ENCODE measurements at regions not wholly inside any gene's neighbourhood (a gene's known extent, or its start where the extent isn't known, plus 50 kb on each side); places are given as distances from the start of the nearest gene placed in this dataset.

- no peak for DNase-seq
- Histone ChIP-seq H3K27me3 (ENCODE audit: control insufficient read depth, insufficient read depth, low read length) (no peaks in the 10 kb centered on the region), H3K36me3 (replicated peaks; ENCODE audit: control insufficient read depth, insufficient read depth, low read length) (no peaks in the 10 kb centered on the region), H3K4me3 (ENCODE audit: insufficient read depth, low read depth, low read length) (no peak overlapping the region)
These were observed 56.3 kb downstream of the SLC24A2 start for GRCh38 chr9:19732441-19732951.

GRCh38 chr9:19728101-19728500 lies 60.7 kb downstream of the SLC24A2 start:
- DNase-seq: no peak
- H3K27me3 ChIP-seq (ENCODE audit: control insufficient read depth, insufficient read depth, low read length): no peaks in the 10 kb centered on the region
- H3K4me3 ChIP-seq (ENCODE audit: insufficient read depth, low read depth, low read length): no peak overlapping the region
- H3K36me3 ChIP-seq (replicated peaks; ENCODE audit: control insufficient read depth, insufficient read depth, low read length): no peaks in the 10 kb centered on the region

DNA sequence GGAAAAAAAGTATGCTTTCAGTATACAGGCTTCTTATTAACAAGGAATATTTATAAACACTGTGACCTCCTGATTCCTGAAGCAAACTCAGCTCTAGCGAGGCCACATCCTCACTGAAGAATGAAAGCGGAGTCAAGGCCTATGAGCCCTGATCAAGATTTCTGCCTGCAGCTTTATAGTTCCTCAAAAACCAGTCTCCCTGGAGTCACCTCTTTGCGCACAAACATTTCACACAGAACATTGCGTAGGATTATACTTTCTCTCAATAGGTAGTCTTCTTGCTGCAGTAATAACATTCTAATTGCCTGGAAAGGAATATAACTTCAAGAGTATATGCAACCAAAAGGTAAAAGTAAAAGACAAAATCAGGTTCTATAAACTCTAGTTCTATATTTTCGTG lies 62.9 kb downstream of the SLC24A2 start:
- Histone ChIP-seq H3K4me3 (ENCODE audit: insufficient read depth, low read depth, low read length) (no peak overlapping the region), H3K27me3 (ENCODE audit: control insufficient read depth, insufficient read depth, low read length) (no peaks in the 10 kb centered on the region), H3K36me3 (replicated peaks; ENCODE audit: control insufficient read depth, insufficient read depth, low read length) (no peaks in the 10 kb centered on the region)
- no peak for DNase-seq

DNA sequence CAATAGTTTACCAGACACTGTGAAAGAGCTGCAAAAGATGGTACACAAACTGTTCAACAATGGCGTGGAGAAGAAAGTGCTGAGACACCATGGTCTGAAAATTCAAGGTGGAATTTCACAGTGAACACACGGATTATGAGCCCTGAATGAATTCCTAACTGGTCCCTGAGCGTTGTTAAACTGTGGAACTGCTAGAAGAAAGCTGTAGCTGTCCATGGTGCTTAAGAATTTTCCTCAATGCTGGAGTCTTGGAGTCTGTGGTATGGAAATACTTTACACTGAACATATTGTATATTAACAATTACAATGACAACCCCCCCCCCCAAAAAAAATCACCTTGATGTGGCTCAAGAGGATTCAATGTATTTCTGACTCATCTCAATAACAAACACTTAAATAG lies 68.5 kb downstream of the SLC24A2 start:
- Histone ChIP-seq H3K4me3 (ENCODE audit: insufficient read depth, low read depth, low read length) (no peak overlapping the region), H3K36me3 (replicated peaks; ENCODE audit: control insufficient read depth, insufficient read depth, low read length) (no peaks in the 10 kb centered on the region), H3K27me3 (ENCODE audit: control insufficient read depth, insufficient read depth, low read length) (no peaks in the 10 kb centered on the region)
- no peak for DNase-seq

DNA sequence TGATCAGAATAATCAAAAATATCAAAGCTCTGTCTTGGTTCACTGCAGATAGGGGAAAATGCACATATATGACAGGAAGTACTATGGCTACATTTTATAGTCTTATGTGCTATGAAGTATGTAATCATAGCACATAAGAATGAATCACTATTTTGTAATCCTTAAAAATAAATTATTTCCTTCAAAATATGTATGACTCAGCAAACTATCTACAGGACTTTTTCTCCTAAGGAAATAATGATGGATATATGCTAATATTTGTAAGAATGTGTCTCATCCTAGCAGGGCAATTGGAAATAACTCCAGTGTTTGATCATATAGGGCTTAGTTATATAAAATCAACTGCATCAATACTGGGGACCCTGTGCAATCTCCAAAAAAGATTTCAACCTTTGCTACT lies 85.1 kb downstream of the SLC24A2 start:
- no peaks in the 10 kb centered on the region for H3K27me3 ChIP-seq (ENCODE audit: control insufficient read depth, insufficient read depth, low read length)

GRCh38 chr9:19701991-19702390 lies 86.8 kb downstream of the SLC24A2 start:
- Histone ChIP-seq H3K27me3 (ENCODE audit: control insufficient read depth, insufficient read depth, low read length) (no peaks in the 10 kb centered on the region), H3K4me3 (ENCODE audit: insufficient read depth, low read depth, low read length) (no peak overlapping the region), H3K36me3 (replicated peaks; ENCODE audit: control insufficient read depth, insufficient read depth, low read length) (no peaks in the 10 kb centered on the region)
- no peak for DNase-seq

More for the DNA sequence above, 85.1 kb downstream of the SLC24A2 start:
- no peak for DNase-seq
- no peak overlapping the region for H3K4me3 ChIP-seq (ENCODE audit: insufficient read depth, low read depth, low read length)
- H3K36me3 ChIP-seq (replicated peaks; ENCODE audit: control insufficient read depth, insufficient read depth, low read length): no peaks in the 10 kb centered on the region

DNA sequence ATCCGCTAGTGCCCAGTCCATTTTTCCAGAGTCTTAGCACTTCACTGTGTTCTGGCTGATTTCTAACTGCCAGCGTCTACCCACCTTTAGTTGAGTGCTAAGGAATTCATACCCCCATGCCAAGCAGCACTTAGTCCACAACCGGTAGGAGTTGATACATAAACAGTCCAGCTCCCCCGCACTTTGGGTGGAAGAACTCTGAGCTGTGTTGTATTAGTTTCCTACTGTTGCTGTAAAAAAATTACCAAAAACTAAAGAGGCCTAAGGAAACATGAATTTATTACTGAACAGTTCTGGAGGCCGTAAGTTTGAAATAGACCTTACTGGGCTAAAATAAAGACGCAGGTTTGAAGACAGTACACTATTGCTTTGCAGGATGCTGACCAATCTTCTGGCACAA lies 87.6 kb downstream of the SLC24A2 start:
- no peaks in the 10 kb centered on the region for H3K36me3 ChIP-seq (replicated peaks; ENCODE audit: control insufficient read depth, insufficient read depth, low read length)
- H3K27me3 ChIP-seq (ENCODE audit: control insufficient read depth, insufficient read depth, low read length): no peaks in the 10 kb centered on the region
- DNase-seq: no peak
- H3K4me3 ChIP-seq (ENCODE audit: insufficient read depth, low read depth, low read length): no peak overlapping the region

DNA sequence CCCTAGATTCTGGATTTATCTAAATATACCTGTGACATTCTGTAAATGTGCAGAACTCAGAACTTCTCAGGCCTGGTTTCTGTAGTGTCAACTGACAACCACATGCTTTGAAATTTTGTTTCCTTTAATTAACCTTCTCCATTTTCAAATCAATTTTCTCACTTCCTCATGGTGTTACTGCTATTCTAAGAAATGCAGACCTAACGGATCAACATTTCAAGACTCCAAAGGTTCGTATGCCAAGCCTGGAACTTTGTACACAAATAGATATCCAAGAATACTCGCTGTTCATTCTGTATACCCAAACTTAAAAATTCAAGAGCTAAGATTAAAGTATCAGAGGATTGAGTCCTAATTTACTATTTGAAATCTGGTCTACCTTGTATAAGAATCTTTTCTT lies 88.1 kb downstream of the SLC24A2 start:
- Histone ChIP-seq H3K36me3 (replicated peaks; ENCODE audit: control insufficient read depth, insufficient read depth, low read length) (no peaks in the 10 kb centered on the region), H3K4me3 (ENCODE audit: insufficient read depth, low read depth, low read length) (no peak overlapping the region), H3K27me3 (ENCODE audit: control insufficient read depth, insufficient read depth, low read length) (no peaks in the 10 kb centered on the region)
- no peak for DNase-seq

DNA sequence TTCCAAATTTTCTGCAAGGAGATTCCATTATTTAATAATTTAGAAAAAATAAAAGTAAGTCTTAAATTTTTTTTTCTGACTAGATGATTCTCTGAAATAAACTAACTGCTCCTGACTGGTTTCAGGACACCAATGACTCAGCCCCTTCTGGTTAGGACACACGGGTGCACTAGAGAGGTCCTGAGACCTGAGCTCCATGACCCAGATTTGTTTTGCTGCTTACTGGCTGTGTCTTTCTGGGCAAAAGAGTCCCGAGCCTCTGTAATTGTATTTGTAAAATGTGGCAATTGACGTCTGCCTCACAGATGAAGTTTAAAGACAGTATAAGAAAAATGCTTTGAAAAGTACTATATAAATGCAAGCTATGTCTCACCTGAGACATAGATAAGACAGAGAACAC lies 89.1 kb downstream of the SLC24A2 start:
- Histone ChIP-seq H3K4me3 (ENCODE audit: insufficient read depth, low read depth, low read length) (no peak overlapping the region), H3K27me3 (ENCODE audit: control insufficient read depth, insufficient read depth, low read length) (no peaks in the 10 kb centered on the region), H3K36me3 (replicated peaks; ENCODE audit: control insufficient read depth, insufficient read depth, low read length) (no peaks in the 10 kb centered on the region)
- DNase-seq: no peak

- no peaks in the 10 kb centered on the region for H3K36me3 ChIP-seq (replicated peaks; ENCODE audit: control insufficient read depth, insufficient read depth, low read length)
- H3K4me3 ChIP-seq (ENCODE audit: insufficient read depth, low read depth, low read length): no peak overlapping the region
- H3K27me3 ChIP-seq (ENCODE audit: control insufficient read depth, insufficient read depth, low read length): no peaks in the 10 kb centered on the region
- no peak for DNase-seq
These were observed 89.9 kb downstream of the SLC24A2 start for GRCh38 chr9:19698960-19699359.

DNA sequence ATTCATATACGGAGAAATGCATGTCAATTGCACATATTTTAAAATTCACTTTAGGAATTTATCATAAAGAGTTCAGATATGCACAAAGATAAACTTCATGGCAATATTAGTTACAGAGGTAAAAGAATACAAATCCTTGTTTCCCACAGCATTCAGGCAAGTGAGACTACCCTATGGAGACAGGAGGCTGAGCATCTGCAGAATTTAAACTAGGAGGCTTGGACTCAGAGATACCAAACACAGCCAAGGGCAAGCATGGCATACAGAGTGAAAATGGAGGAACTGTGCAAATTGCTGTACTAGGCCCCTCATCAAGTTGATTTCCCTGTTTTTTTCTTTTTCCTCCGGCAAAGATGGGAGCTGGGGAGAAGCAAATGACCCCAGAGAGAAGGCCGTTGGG lies 94.2 kb downstream of the SLC24A2 start:
- Histone ChIP-seq H3K27me3 (ENCODE audit: control insufficient read depth, insufficient read depth, low read length) (no peaks in the 10 kb centered on the region), H3K4me3 (ENCODE audit: insufficient read depth, low read depth, low read length) (no peak overlapping the region), H3K36me3 (replicated peaks; ENCODE audit: control insufficient read depth, insufficient read depth, low read length) (no peaks in the 10 kb centered on the region)
- DNase-seq: no peak

DNA sequence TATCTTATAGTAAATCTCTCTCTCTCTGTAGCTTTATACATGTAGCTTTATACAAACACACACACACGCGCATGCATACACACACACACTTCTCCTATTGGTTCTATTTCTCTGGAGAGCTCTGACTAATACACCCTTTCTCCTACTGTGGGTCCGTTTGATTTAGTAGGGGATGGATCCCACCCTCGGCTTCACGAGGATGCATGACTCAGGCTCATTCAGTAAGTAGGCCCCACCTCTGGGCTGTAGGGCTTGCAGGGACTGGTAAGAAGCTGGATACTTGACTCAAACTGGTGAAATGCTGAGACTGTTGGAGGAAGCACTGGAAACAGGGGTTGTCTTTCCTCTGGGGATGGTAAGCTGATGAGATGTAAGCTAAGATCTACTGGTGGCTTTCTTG lies 98.7 kb downstream of the SLC24A2 start:
- Histone ChIP-seq H3K27me3 (ENCODE audit: control insufficient read depth, insufficient read depth, low read length) (no peaks in the 10 kb centered on the region), H3K36me3 (replicated peaks; ENCODE audit: control insufficient read depth, insufficient read depth, low read length) (no peaks in the 10 kb centered on the region)
- no peak for DNase-seq

DNA sequence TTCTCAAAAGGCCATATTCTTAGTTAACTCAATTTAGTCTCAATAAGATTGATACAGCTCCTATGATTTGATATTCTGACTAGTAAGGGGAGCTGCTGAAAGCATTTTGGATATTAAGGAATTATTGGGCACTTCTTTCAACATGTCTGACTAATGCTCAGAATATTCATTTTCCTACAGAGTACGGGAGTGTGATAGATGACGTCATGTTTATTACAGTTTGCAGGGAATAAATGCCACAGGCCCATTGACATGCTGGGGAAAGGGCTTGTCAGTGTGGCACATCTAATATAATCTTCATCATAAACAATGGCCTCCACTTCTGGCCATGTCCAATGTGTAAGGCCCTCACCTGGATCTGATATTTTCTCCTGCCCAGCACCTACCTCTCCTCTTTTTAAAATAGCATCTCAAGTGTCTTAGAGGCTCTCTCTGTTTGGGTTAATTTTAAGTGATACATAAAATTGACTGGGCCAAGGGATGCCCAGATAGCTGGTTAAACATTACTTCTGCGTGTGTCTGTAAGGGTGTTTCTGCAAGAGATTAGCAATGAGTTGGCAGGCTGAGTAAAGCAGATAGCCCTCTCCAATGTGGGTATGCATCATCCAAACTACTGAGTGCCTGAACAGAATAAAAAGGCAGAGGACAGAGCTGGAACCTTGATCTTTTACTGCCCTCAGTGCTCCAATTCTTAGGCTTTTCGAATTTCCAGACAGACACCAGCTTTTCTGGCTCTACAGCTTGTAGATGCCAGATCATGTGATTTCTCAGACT lies 99.3 kb downstream of the SLC24A2 start:
- H3K36me3 ChIP-seq (replicated peaks; ENCODE audit: control insufficient read depth, insufficient read depth, low read length): no peaks in the 10 kb centered on the region
- DNase-seq: no peak
- H3K4me3 ChIP-seq (ENCODE audit: insufficient read depth, low read depth, low read length): no peak overlapping the region
- no peaks in the 10 kb centered on the region for H3K27me3 ChIP-seq (ENCODE audit: control insufficient read depth, insufficient read depth, low read length)

More for the DNA sequence above, 98.7 kb downstream of the SLC24A2 start:
- H3K4me3 ChIP-seq (ENCODE audit: insufficient read depth, low read depth, low read length): no peak overlapping the region

GRCh38 chr9:19683715-19684114 lies 105.1 kb downstream of the SLC24A2 start:
- Histone ChIP-seq H3K27me3 (ENCODE audit: control insufficient read depth, insufficient read depth, low read length) (no peaks in the 10 kb centered on the region), H3K36me3 (replicated peaks; ENCODE audit: control insufficient read depth, insufficient read depth, low read length) (no peaks in the 10 kb centered on the region), H3K4me3 (ENCODE audit: insufficient read depth, low read depth, low read length) (no peak overlapping the region)
- no peak for DNase-seq

DNA sequence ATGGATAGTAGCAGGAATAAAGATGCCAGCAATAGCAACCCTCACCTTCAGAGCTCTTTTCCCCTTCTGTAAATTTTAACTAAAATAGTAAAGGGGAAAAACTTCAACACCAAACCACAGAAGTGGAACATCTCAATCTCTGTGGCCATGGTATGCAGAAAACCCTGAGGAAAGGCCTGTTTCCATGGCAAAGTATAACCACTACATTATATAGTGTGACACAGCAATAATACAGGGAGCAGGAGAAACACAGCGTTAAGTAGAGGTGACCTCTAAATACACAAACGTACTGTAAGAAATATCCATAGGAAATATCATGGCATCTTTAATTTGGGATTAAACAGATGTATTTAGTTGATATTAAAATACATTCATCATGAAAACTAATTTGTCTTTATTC lies 106.4 kb downstream of the SLC24A2 start:
- Histone ChIP-seq H3K36me3 (replicated peaks; ENCODE audit: control insufficient read depth, insufficient read depth, low read length) (no peaks in the 10 kb centered on the region), H3K27me3 (ENCODE audit: control insufficient read depth, insufficient read depth, low read length) (no peaks in the 10 kb centered on the region), H3K4me3 (ENCODE audit: insufficient read depth, low read depth, low read length) (no peak overlapping the region)
- no peak for DNase-seq

DNA sequence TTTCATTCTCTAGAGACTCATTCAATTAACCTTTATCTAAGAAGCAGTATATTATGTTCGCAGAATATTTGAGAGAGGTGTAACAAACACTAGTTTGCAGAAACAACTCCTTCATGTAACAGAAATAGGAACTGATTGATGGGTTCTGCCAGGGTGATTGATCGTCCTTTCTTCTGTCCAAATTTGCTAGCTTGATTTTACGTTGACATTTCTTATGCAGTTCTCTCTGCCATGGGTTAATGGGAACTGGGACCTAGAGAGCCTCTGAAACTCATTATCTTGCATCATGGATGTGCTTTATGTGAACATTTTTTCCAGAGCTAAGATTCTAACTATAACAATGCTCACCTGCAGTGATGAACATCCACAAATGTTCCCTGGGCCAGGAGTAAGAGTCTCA lies 107.0 kb downstream of the SLC24A2 start:
- H3K36me3 ChIP-seq (replicated peaks; ENCODE audit: control insufficient read depth, insufficient read depth, low read length): no peaks in the 10 kb centered on the region
- no peak overlapping the region for H3K4me3 ChIP-seq (ENCODE audit: insufficient read depth, low read depth, low read length)
- H3K27me3 ChIP-seq (ENCODE audit: control insufficient read depth, insufficient read depth, low read length): no peaks in the 10 kb centered on the region
- DNase-seq: no peak
